Neuron (in vitro differentiated cells): ENCODE measurements at regions not wholly inside any gene's neighbourhood (a gene's known extent, or its start where the extent isn't known, plus 50 kb on each side); places are given as distances from the start of the nearest gene placed in this dataset.
A peak's percentile ranks its signal among the peaks of the same experiment; 100 is the strongest.
"Not testable (repeated sequence)": the region's sequence is repeated elsewhere in the genome, so short reads cannot be mapped to it uniquely, and the experiment has no call there.

Experiments used
- H2AFZ ChIP-seq: one replicate; pipeline ENCODE4 v1.6.1; 2013; ENCODE audit warnings: low read depth, mild to moderate bottlenecking, inconsistent platforms, low read length, moderate library complexity
- H3K27me3 ChIP-seq: one replicate; pipeline ENCODE4 v1.6.1; 2013; ENCODE audit warnings: low read length; ENCODE audit not compliant: insufficient read depth
- H3K36me3 ChIP-seq: one replicate; pipeline ENCODE4 v1.6.1; 2013; ENCODE audit warnings: low read length; ENCODE audit not compliant: insufficient read depth
- H3K4me1 ChIP-seq: one replicate; pipeline ENCODE4 v1.6.1; 2013; ENCODE audit warnings: low read length; ENCODE audit not compliant: insufficient read depth
- H3K4me3 ChIP-seq: 2 replicates; pipeline ENCODE4 v1.5.1; 2013; ENCODE audit warnings: mild to moderate bottlenecking, low read length, moderate library complexity
- H3K9me3 ChIP-seq: one replicate; pipeline ENCODE4 v1.6.1; 2013; ENCODE audit warnings: low read length

DNA sequence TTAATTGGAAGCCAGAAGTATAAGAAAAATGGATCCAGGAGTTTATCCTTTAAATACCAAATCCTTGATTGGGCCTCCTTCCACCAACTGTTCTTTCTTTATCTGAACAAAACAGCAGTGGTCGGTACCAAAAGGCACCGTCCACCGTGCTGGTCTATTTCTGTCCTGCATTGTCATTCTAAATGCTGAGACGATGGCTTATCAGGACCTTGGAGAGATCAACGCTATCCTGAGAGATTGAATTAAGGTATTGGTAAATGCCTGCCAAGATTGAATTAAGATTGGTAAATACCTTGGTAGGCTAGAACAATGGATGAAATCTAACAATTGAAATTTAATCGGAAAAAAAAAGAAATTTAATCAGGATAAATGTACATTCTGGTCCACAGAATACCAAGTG is 73.4 kb upstream of the SOD1 start:
- Histone ChIP-seq H3K9me3 (no peaks in the 10 kb centered on the region), H3K4me3 (no peak overlapping the region), H2AFZ (no peak overlapping the region), H3K4me1 (peaks cover 14% of the 10 kb centered on the region), H3K36me3 (no peaks in the 10 kb centered on the region), H3K27me3 (no peaks in the 10 kb centered on the region)

- H3K4me1 ChIP-seq, result peaks cover 14% of the 10 kb centered on the region
- H3K27me3 ChIP-seq, H2AFZ ChIP-seq, H3K4me3 ChIP-seq, H3K9me3 ChIP-seq, H3K36me3 ChIP-seq: not testable (repeated sequence)
These were observed 75.6 kb upstream of the SOD1 start for GRCh38 chr21:31583937-31584336.

DNA sequence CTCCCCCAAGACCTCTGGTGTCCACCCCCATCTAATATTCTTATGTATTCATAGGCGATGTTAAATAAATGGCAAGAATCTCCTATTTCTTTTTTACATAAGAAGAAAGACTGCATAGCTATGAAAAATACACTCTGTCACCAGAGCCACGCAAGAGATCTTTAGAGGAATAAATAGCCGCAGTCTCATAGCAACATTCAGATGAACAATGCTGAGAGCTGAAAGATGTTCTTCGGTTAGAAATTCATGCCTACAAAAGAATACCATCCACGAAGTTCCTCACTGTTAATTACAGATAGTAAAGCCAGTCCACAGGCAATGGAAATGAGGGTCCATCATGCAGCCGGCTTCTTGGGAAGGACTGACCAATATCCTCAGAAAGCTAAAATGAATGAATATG is 76.0 kb upstream of the SOD1 start:
- Histone ChIP-seq H3K9me3 (no peaks in the 10 kb centered on the region), H3K36me3 (no peaks in the 10 kb centered on the region), H2AFZ (no peak overlapping the region), H3K27me3 (no peaks in the 10 kb centered on the region), H3K4me3 (no peak overlapping the region), H3K4me1 (peaks cover 14% of the 10 kb centered on the region)

- Histone ChIP-seq H2AFZ (no peak overlapping the region), H3K9me3 (no peaks in the 10 kb centered on the region), H3K4me3 (no peak overlapping the region), H3K4me1 (peaks cover 14% of the 10 kb centered on the region), H3K27me3 (no peaks in the 10 kb centered on the region), H3K36me3 (no peaks in the 10 kb centered on the region)
These were observed 78.6 kb upstream of the SOD1 start for GRCh38 chr21:31580866-31581276.

DNA sequence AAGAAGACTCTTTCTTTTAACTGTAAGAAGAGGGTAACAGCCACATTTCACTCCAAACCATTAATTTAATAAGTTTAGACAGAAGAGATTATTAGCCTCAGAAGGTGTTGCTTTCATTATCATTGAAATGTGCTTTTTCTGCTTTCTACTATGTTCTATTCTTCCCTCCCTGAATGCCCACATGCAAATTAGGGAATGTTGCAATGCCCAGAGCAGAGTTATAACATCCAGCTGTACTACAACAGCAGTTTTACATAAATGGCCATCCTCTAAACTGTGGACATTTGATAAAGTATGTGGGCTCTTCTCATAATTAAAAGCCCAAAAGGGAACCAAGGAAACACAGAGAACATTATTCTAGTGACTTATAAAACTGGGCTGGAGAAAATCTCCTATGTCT is 82.2 kb upstream of the SOD1 start:
- no peak overlapping the region for H3K4me3 ChIP-seq
- no peaks in the 10 kb centered on the region for H3K4me1 ChIP-seq
- no peak overlapping the region for H2AFZ ChIP-seq
- no peaks in the 10 kb centered on the region for H3K27me3 ChIP-seq
- no peaks in the 10 kb centered on the region for H3K9me3 ChIP-seq
- no peaks in the 10 kb centered on the region for H3K36me3 ChIP-seq

DNA sequence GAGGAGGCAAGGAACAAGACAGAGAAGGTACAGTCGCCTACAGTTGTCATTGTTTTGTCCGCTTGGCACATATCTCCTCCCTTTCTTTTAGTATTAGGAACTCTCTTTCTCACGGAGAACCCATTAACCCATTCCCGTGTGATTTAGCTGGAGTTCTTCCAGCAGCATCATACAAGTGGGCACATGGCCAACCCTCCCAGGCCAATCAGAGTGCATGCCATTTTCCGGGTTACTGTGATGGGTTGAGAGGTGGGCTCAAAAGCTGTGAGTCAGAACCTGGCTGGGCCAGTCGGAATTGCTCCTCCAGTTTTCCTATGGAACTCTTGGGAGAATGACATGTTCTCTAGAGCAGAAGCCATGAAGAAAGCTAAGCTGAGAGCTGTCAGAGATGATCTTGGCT is 83.1 kb upstream of the SOD1 start:
- no peak overlapping the region for H3K4me3 ChIP-seq
- no peaks in the 10 kb centered on the region for H3K27me3 ChIP-seq
- no peaks in the 10 kb centered on the region for H3K36me3 ChIP-seq

GRCh38 chr21:31573217-31573616 is 86.3 kb upstream of the SOD1 start:
- H3K4me3 ChIP-seq, result no peak overlapping the region
- peaks cover 4% of the 10 kb centered on the region for H3K4me1 ChIP-seq
- H3K9me3 ChIP-seq, result no peaks in the 10 kb centered on the region
- no peak overlapping the region for H2AFZ ChIP-seq
- H3K27me3 ChIP-seq, result no peaks in the 10 kb centered on the region
- H3K36me3 ChIP-seq, result no peaks in the 10 kb centered on the region

More for the DNA sequence above, 83.1 kb upstream of the SOD1 start:
- Histone ChIP-seq H3K4me1 (no peaks in the 10 kb centered on the region), H3K9me3 (no peaks in the 10 kb centered on the region), H2AFZ (no peak overlapping the region)

GRCh38 chr21:31571879-31572278 is 87.6 kb upstream of the SOD1 start:
- Histone ChIP-seq H3K27me3 (no peaks in the 10 kb centered on the region), H3K9me3 (no peaks in the 10 kb centered on the region), H3K36me3 (no peaks in the 10 kb centered on the region), H3K4me3 (no peak overlapping the region), H3K4me1 (peaks cover 4% of the 10 kb centered on the region), H2AFZ (no peak overlapping the region)

- no peaks in the 10 kb centered on the region for H3K9me3 ChIP-seq
These were observed 88.5 kb upstream of the SOD1 start for GRCh38 chr21:31570824-31571566.

GRCh38 chr21:31566611-31567010 is 92.9 kb upstream of the SOD1 start:
- no peaks in the 10 kb centered on the region for H3K9me3 ChIP-seq
- no peak overlapping the region for H2AFZ ChIP-seq
- no peaks in the 10 kb centered on the region for H3K27me3 ChIP-seq
- H3K4me3 ChIP-seq, result no peak overlapping the region
- H3K36me3 ChIP-seq, result no peaks in the 10 kb centered on the region
- H3K4me1 ChIP-seq, result peaks cover 12% of the 10 kb centered on the region

More at GRCh38 chr21:31570824-31571566, 88.5 kb upstream of the SOD1 start:
- Histone ChIP-seq H3K4me3 (no peak overlapping the region), H3K4me1 (peaks cover 12% of the 10 kb centered on the region), H2AFZ (no peak overlapping the region), H3K36me3 (no peaks in the 10 kb centered on the region), H3K27me3 (no peaks in the 10 kb centered on the region)

GRCh38 chr21:31566064-31566463 is 93.4 kb upstream of the SOD1 start:
- no peaks in the 10 kb centered on the region for H3K36me3 ChIP-seq
- H3K9me3 ChIP-seq, result no peaks in the 10 kb centered on the region

GRCh38 chr21:31564439-31564838 is 95.1 kb upstream of the SOD1 start:
- Histone ChIP-seq H3K9me3 (no peaks in the 10 kb centered on the region), H3K27me3 (no peaks in the 10 kb centered on the region), H3K4me1 (peaks cover 18% of the 10 kb centered on the region), H3K4me3 (no peak overlapping the region), H3K36me3 (no peaks in the 10 kb centered on the region), H2AFZ (no peak overlapping the region)

More at GRCh38 chr21:31566064-31566463, 93.4 kb upstream of the SOD1 start:
- Histone ChIP-seq H2AFZ (no peak overlapping the region), H3K4me1 (peaks cover 12% of the 10 kb centered on the region), H3K4me3 (no peak overlapping the region), H3K27me3 (no peaks in the 10 kb centered on the region)

DNA sequence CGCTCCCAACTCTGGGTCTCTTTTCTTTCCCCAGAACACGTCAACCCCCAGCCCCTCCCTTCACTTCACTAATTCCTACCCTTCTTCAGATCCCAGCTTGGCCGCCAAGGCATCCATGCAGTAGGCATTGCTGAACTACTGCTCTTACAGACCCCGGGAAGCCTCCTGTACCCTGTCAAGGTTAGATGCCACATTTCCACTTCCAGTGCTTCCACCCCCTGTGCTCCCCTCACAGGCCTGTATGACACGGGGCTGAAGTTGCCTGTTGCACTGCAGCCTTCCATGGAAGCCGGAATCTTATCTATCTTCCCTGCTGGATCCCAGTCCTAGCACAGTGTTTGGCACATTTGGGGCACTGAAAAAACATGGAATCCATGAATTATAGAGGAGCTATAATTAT is 99.0 kb upstream of the SOD1 start:
- Histone ChIP-seq H3K27me3 (no peaks in the 10 kb centered on the region), H3K9me3 (no peaks in the 10 kb centered on the region), H3K4me1 (peaks cover 26% of the 10 kb centered on the region), H2AFZ (no peak overlapping the region), H3K4me3 (peak overlapping the region; percentile 60), H3K36me3 (no peaks in the 10 kb centered on the region)
